HPDE6-E6E7 (cell line): ENCODE measurements at regions not wholly inside any gene's neighbourhood (a gene's known extent, or its start where the extent isn't known, plus 50 kb on each side); places are given as distances from the start of the nearest gene placed in this dataset.
A peak's percentile ranks its signal among the peaks of the same experiment; 100 is the strongest.
"Not testable (repeated sequence)": the region's sequence is repeated elsewhere in the genome, so short reads cannot be mapped to it uniquely, and the experiment has no call there.

Experiments
- DNase-seq: peaks from one replicate; pipeline ENCODE4 v3.0.0; 2011; ENCODE audit warnings: missing footprints; ENCODE audit errors: extremely low spot score

GRCh38 chr11:37333345-37333744, 735.3 kb upstream of the RAG2 start:
- no peak for DNase-seq

- DNase-seq: no peak
Measured at GRCh38 chr11:37323843-37324242, 725.8 kb upstream of the RAG2 start.

GRCh38 chr11:37322333-37323194, 724.5 kb upstream of the RAG2 start:
- no peak for DNase-seq

GRCh38 chr11:37320921-37321320, 722.9 kb upstream of the RAG2 start:
- DNase-seq: peak; percentile 22

- DNase-seq: no peak
Measured at GRCh38 chr11:37317803-37318202, 719.8 kb upstream of the RAG2 start.

GRCh38 chr11:37313266-37313665, 715.2 kb upstream of the RAG2 start:
- DNase-seq: no peak

GRCh38 chr11:37306563-37306962, 708.5 kb upstream of the RAG2 start:
- no peak for DNase-seq

GRCh38 chr11:37301405-37301804, 703.4 kb upstream of the RAG2 start:
- DNase-seq: not testable (repeated sequence)

- no peak for DNase-seq
Measured at GRCh38 chr11:37298173-37298572, 700.1 kb upstream of the RAG2 start.

GRCh38 chr11:37286890-37287289, 688.9 kb upstream of the RAG2 start:
- no peak for DNase-seq

GRCh38 chr11:37282367-37282766, 684.3 kb upstream of the RAG2 start:
- no peak for DNase-seq

- DNase-seq: no peak
Measured at GRCh38 chr11:37280200-37280599, 682.2 kb upstream of the RAG2 start.

- DNase-seq: no peak
Measured at GRCh38 chr11:37277896-37278465, 679.9 kb upstream of the RAG2 start.

GRCh38 chr11:37264783-37265182, 666.7 kb upstream of the RAG2 start:
- no peak for DNase-seq

- DNase-seq: no peak
Measured at GRCh38 chr11:37264060-37264459, 666.0 kb upstream of the RAG2 start.

- DNase-seq: not testable (repeated sequence)
Measured at GRCh38 chr11:37263467-37263866, 665.4 kb upstream of the RAG2 start.

GRCh38 chr11:37259734-37260133, 661.7 kb upstream of the RAG2 start:
- no peak for DNase-seq

GRCh38 chr11:37248145-37248544, 650.1 kb upstream of the RAG2 start:
- no peak for DNase-seq

GRCh38 chr11:37246092-37246491, 648.1 kb upstream of the RAG2 start:
- not testable (repeated sequence) for DNase-seq

- DNase-seq: no peak
Measured at GRCh38 chr11:37230865-37231264, 632.8 kb upstream of the RAG2 start.

- no peak for DNase-seq
Measured at GRCh38 chr11:37223962-37224361, 625.9 kb upstream of the RAG2 start.

GRCh38 chr11:37203006-37203405, 605.0 kb upstream of the RAG2 start:
- DNase-seq: no peak

- DNase-seq: no peak
Measured at GRCh38 chr11:37199082-37199481, 601.0 kb upstream of the RAG2 start.
